ENCODE measurements at regions not wholly inside any gene's neighbourhood (a gene's known extent, or its start where the extent isn't known, plus 50 kb on each side); places are given as distances from the start of the nearest gene placed in this dataset.
"Not testable (repeated sequence)": the region's sequence is repeated elsewhere in the genome, so short reads cannot be mapped to it uniquely, and the experiment has no call there.

- H3K4me2 ChIP-seq (ENCODE audit: low read length) = no peak overlapping the region
- H3K9me2 ChIP-seq (replicated peaks; ENCODE audit: control insufficient read depth, low read length) = no peaks in the 10 kb centered on the region
- peaks cover 69% of the 10 kb centered on the region for H3K9me3 ChIP-seq (ENCODE audit: control insufficient read depth, insufficient read depth, low read length)
- H3K4me3 ChIP-seq (ENCODE audit: low read length) = no peak overlapping the region
- no peaks in the 10 kb centered on the region for H3K27me3 ChIP-seq (ENCODE audit: control insufficient read depth, low read length)
- H3K27ac ChIP-seq (ENCODE audit: low read depth, low read length) = no peak overlapping the region
- H3K36me3 ChIP-seq (ENCODE audit: control insufficient read depth, low read length) = no peaks in the 10 kb centered on the region
- H3K4me1 ChIP-seq (ENCODE audit: control insufficient read depth, low read length) = no peaks in the 10 kb centered on the region
- H3K79me2 ChIP-seq (ENCODE audit: control insufficient read depth, low read length) = no peaks in the 10 kb centered on the region
- H4K20me1 ChIP-seq (ENCODE audit: control insufficient read depth, insufficient read depth, low read depth, low read length) = no peaks in the 10 kb centered on the region
- TF ChIP-seq EZH2phosphoT487 (IDR thresholded peaks at IDR 0.05; ENCODE audit: borderline replicate concordance, low read length) (no peak), CTCF (IDR thresholded peaks at IDR 0.05; ENCODE audit: low read depth, low read length, poor library complexity, severe bottlenecking) (no peak)
- no peaks in the 10 kb centered on the region for H3F3A ChIP-seq (ENCODE audit: control insufficient read depth, insufficient read depth)
These were observed 749.1 kb upstream of the TPTE start for GRCh38 chr21:9772348-9772672.

- not testable (repeated sequence) for H3K9me2 ChIP-seq (replicated peaks; ENCODE audit: control insufficient read depth, low read length); H3K27ac ChIP-seq (ENCODE audit: low read depth, low read length); H3K27me3 ChIP-seq (ENCODE audit: control insufficient read depth, low read length); H3K4me2 ChIP-seq (ENCODE audit: low read length); H3K4me1 ChIP-seq (ENCODE audit: control insufficient read depth, low read length); H3K79me2 ChIP-seq (ENCODE audit: control insufficient read depth, low read length); H3K4me3 ChIP-seq (ENCODE audit: low read length); H4K20me1 ChIP-seq (ENCODE audit: control insufficient read depth, insufficient read depth, low read depth, low read length); H3K36me3 ChIP-seq (ENCODE audit: control insufficient read depth, low read length); H3F3A ChIP-seq (ENCODE audit: control insufficient read depth, insufficient read depth)
- peaks cover 63% of the 10 kb centered on the region for H3K9me3 ChIP-seq (ENCODE audit: control insufficient read depth, insufficient read depth, low read length)
These were observed 748.4 kb upstream of the TPTE start for GRCh38 chr21:9772877-9773420.

- H3K79me2 ChIP-seq (ENCODE audit: control insufficient read depth, low read length) = no peaks in the 10 kb centered on the region
- H3F3A ChIP-seq (ENCODE audit: control insufficient read depth, insufficient read depth) = no peaks in the 10 kb centered on the region
- H3K4me3 ChIP-seq (ENCODE audit: low read length) = no peak overlapping the region
- H3K4me2 ChIP-seq (ENCODE audit: low read length) = no peak overlapping the region
- H3K4me1 ChIP-seq (ENCODE audit: control insufficient read depth, low read length) = no peaks in the 10 kb centered on the region
- no peaks in the 10 kb centered on the region for H3K36me3 ChIP-seq (ENCODE audit: control insufficient read depth, low read length)
- H3K27me3 ChIP-seq (ENCODE audit: control insufficient read depth, low read length) = no peaks in the 10 kb centered on the region
- peaks cover 61% of the 10 kb centered on the region for H3K9me3 ChIP-seq (ENCODE audit: control insufficient read depth, insufficient read depth, low read length)
- no peak overlapping the region for H3K27ac ChIP-seq (ENCODE audit: low read depth, low read length)
- no peaks in the 10 kb centered on the region for H4K20me1 ChIP-seq (ENCODE audit: control insufficient read depth, insufficient read depth, low read depth, low read length)
- TF ChIP-seq EZH2phosphoT487 (IDR thresholded peaks at IDR 0.05; ENCODE audit: borderline replicate concordance, low read length) = no peak
- no peak for TF ChIP-seq CTCF (IDR thresholded peaks at IDR 0.05; ENCODE audit: low read depth, low read length, poor library complexity, severe bottlenecking)
- no peaks in the 10 kb centered on the region for H3K9me2 ChIP-seq (replicated peaks; ENCODE audit: control insufficient read depth, low read length)
These were observed 747.0 kb upstream of the TPTE start for GRCh38 chr21:9774347-9774746.

DNA sequence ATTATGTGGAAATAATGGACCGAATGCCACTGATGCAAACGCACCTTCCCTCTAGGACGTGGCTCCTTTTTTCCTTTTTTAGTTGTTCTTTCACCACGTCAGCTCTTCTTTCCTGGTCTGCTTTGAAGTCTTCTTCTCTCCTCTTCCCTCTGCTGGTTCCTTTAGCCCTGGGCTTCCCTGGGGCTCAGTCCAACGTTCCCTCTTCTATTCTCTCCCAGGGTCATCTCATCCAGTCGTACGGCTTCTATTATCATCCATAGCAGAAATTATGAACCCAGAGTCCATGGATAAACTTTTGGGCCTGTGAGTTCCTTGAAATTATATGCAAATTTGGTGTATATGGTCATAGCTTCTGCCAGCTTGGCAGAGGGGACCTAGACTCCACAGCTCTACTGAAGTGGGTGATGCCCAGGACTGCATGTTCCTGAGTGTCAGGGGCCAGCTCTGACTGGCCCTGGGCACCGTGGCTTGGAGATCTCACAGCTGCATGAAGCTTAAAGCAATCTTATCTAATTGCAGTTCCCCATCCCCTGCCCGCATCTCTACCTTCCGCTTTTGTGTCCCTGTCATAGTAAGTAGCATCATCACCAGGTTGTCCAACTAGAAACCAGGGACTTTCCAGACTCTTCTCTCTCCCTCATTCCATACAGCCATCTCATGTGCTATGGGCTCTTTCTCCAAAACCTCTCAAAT, 746.3 kb upstream of the TPTE start:
- H3F3A ChIP-seq (ENCODE audit: control insufficient read depth, insufficient read depth); H3K4me2 ChIP-seq (ENCODE audit: low read length); H4K20me1 ChIP-seq (ENCODE audit: control insufficient read depth, insufficient read depth, low read depth, low read length); H3K79me2 ChIP-seq (ENCODE audit: control insufficient read depth, low read length); H3K27me3 ChIP-seq (ENCODE audit: control insufficient read depth, low read length); H3K27ac ChIP-seq (ENCODE audit: low read depth, low read length); H3K9me2 ChIP-seq (replicated peaks; ENCODE audit: control insufficient read depth, low read length); H3K36me3 ChIP-seq (ENCODE audit: control insufficient read depth, low read length); H3K4me1 ChIP-seq (ENCODE audit: control insufficient read depth, low read length); H3K4me3 ChIP-seq (ENCODE audit: low read length): not testable (repeated sequence)
- peaks cover 58% of the 10 kb centered on the region for H3K9me3 ChIP-seq (ENCODE audit: control insufficient read depth, insufficient read depth, low read length)

GRCh38 chr21:9775877-9776276, 745.5 kb upstream of the TPTE start:
- H3K9me2 ChIP-seq (replicated peaks; ENCODE audit: control insufficient read depth, low read length); H3K27ac ChIP-seq (ENCODE audit: low read depth, low read length); H3K4me1 ChIP-seq (ENCODE audit: control insufficient read depth, low read length); H3K4me2 ChIP-seq (ENCODE audit: low read length); H4K20me1 ChIP-seq (ENCODE audit: control insufficient read depth, insufficient read depth, low read depth, low read length); H3K27me3 ChIP-seq (ENCODE audit: control insufficient read depth, low read length); H3F3A ChIP-seq (ENCODE audit: control insufficient read depth, insufficient read depth); H3K79me2 ChIP-seq (ENCODE audit: control insufficient read depth, low read length); H3K36me3 ChIP-seq (ENCODE audit: control insufficient read depth, low read length); H3K4me3 ChIP-seq (ENCODE audit: low read length): not testable (repeated sequence)
- peaks cover 56% of the 10 kb centered on the region for H3K9me3 ChIP-seq (ENCODE audit: control insufficient read depth, insufficient read depth, low read length)

GRCh38 chr21:9776286-9777020, 744.9 kb upstream of the TPTE start:
- not testable (repeated sequence) for H3K4me1 ChIP-seq (ENCODE audit: control insufficient read depth, low read length); H3K4me3 ChIP-seq (ENCODE audit: low read length); H3K9me2 ChIP-seq (replicated peaks; ENCODE audit: control insufficient read depth, low read length); H3K27ac ChIP-seq (ENCODE audit: low read depth, low read length); H3K79me2 ChIP-seq (ENCODE audit: control insufficient read depth, low read length); H3F3A ChIP-seq (ENCODE audit: control insufficient read depth, insufficient read depth); H3K4me2 ChIP-seq (ENCODE audit: low read length); H3K36me3 ChIP-seq (ENCODE audit: control insufficient read depth, low read length); H4K20me1 ChIP-seq (ENCODE audit: control insufficient read depth, insufficient read depth, low read depth, low read length); H3K27me3 ChIP-seq (ENCODE audit: control insufficient read depth, low read length)
- H3K9me3 ChIP-seq (ENCODE audit: control insufficient read depth, insufficient read depth, low read length) = peaks cover 52% of the 10 kb centered on the region

Measured in DOHH2 (cell line).